BJ (cell line): ENCODE measurements at regions not wholly inside any gene's neighbourhood (a gene's known extent, or its start where the extent isn't known, plus 50 kb on each side); places are given as distances from the start of the nearest gene placed in this dataset.
"Not testable (repeated sequence)": the region's sequence is repeated elsewhere in the genome, so short reads cannot be mapped to it uniquely, and the experiment has no call there.

ENCODE experiments used
- CTCF ChIA-PET: fragments of 350-600 bp; formaldehyde crosslinking; extraction: SDS; loops from one replicate; lab custom pipeline; 2021; ENCODE audit warnings: antibody characterized with exemption, inconsistent platforms; lab: Yijun Ruan, JAX
- POLR2A ChIA-PET: fragments of 300-600 bp; sonication (Branson Sonifier 250); formaldehyde crosslinking; extraction: SDS; loops from one replicate; lab custom pipeline; 2021; ENCODE audit warnings: antibody characterized with exemption; lab: Charles Lee
- DNase-seq: peaks from one replicate; pipeline ENCODE4 v3.0.0-alpha.2; 2011; ENCODE audit warnings: low read depth
- H3K27me3 ChIP-seq: 2 replicates; pipeline ENCODE4 v1.6.0; 2011; ENCODE audit warnings: low read length; ENCODE audit not compliant: control insufficient read depth, insufficient read depth
- H3K36me3 ChIP-seq: 2 replicates; pipeline ENCODE4 v1.5.1; 2011; ENCODE audit warnings: low read length; ENCODE audit not compliant: control insufficient read depth, insufficient read depth
- H3K4me3 ChIP-seq: 2 replicates; pipeline ENCODE4 v1.5.1; 2011; ENCODE audit warnings: low read depth, mild to moderate bottlenecking, control low read depth, low read length
- CTCF ChIP-seq: IDR thresholded peaks from 2 replicates; pipeline ENCODE4 v1.5.1; 2011; ENCODE audit warnings: low read depth, mild to moderate bottlenecking, control low read depth, inconsistent platforms, low read length, moderate library complexity; ENCODE audit not compliant: insufficient read depth

DNA sequence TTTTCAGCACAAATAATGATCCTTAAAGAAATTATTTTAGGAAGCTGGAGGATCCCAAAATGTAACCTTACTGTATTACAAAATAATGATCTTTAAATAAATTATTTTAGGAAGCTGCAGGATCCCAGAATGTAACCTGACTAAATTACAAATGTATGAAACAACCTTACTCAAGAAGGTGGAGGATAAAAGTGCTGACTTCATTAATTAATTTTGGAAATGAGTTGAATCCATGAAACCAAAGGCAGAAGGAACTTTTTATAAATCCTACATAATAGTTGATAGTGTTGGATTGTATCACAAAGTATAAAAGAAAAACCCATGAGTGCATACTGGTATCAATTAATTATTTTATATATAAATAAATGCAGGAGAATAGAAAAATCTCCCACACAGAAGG lies 859.9 kb downstream of the KCNJ2 start:
- ChIA-PET POLR2A (no interaction called here), CTCF (no interaction called here)
- no peak for TF ChIP-seq CTCF
- no peaks in the 10 kb centered on the region for H3K36me3 ChIP-seq
- no peaks in the 10 kb centered on the region for H3K27me3 ChIP-seq
- no peak for DNase-seq
- no peak overlapping the region for H3K4me3 ChIP-seq

GRCh38 chr17:71031286-71031685 lies 862.0 kb downstream of the KCNJ2 start:
- DNase-seq, H3K27me3 ChIP-seq, H3K36me3 ChIP-seq, CTCF ChIA-PET, H3K4me3 ChIP-seq, POLR2A ChIA-PET: not testable (repeated sequence)

DNA sequence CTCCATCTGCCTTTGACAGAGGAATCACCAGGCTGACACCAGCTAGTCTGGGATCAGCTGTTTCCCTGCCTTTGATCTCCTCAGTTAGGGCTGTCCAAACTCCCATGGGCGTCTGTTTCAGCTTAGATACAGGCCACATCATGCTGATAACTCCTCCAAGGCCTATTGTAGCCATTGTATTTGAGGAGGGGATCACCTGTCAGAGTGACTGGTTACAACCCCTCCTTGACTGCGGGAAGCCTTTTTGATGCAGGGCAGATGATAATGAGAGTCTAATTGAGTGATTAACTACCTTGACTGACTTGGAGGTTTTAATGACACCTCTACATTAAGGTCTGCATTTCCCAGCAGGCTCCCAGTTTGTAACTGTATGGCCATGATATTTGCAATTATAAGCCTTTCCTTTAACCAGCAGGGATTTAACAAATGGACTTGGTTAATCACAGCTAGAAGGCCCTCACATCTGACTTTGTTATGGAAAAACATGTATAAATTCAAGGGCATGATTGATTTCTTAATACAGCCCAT lies 863.5 kb downstream of the KCNJ2 start:
- ChIA-PET CTCF (no interaction called here), POLR2A (no interaction called here)
- H3K36me3 ChIP-seq: no peaks in the 10 kb centered on the region
- no peak for TF ChIP-seq CTCF
- no peak overlapping the region for H3K4me3 ChIP-seq
- no peak for DNase-seq
- H3K27me3 ChIP-seq: no peaks in the 10 kb centered on the region

DNA sequence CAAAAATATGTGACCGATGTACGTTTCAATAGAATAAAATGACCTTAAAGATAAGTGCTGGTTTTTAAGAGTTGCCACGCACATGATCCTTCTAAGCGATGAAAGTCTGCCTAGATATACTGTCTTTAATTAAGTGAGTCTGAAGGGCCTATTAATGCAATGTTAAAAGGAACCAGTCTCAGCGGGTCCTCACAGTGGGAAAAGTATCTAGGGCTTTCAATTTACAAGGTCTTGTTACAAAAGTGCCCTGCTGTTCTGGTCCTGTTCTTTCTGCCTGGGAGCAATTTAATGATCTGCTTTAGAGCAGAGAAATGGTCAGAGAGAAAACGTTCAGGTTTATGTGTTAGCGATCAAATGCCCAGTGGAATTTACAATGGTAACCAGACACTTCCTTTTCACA lies 864.0 kb downstream of the KCNJ2 start:
- H3K36me3 ChIP-seq: no peaks in the 10 kb centered on the region
- POLR2A ChIA-PET: no interaction called here
- CTCF ChIA-PET: interaction anchor here (0.6 kb wide), 1 partner anchor 424 kb away, joined by 3 read pairs; no protein-coding TSS in a partner anchor
- no peak for DNase-seq
- H3K27me3 ChIP-seq: no peaks in the 10 kb centered on the region
- TF ChIP-seq CTCF: no peak
- H3K4me3 ChIP-seq: no peak overlapping the region

GRCh38 chr17:71035226-71035625 lies 865.9 kb downstream of the KCNJ2 start:
- Histone ChIP-seq H3K4me3 (no peak overlapping the region), H3K36me3 (no peaks in the 10 kb centered on the region), H3K27me3 (no peaks in the 10 kb centered on the region)
- DNase-seq: no peak
- ChIA-PET POLR2A (no interaction called here), CTCF (no interaction called here)
- TF ChIP-seq CTCF: no peak

- H3K27me3 ChIP-seq: no peaks in the 10 kb centered on the region
- no peak for DNase-seq
- H3K36me3 ChIP-seq: no peaks in the 10 kb centered on the region
- POLR2A ChIA-PET: no interaction called here
- CTCF ChIA-PET: no interaction called here
- H3K4me3 ChIP-seq: no peak overlapping the region
- no peak for TF ChIP-seq CTCF
These were observed 868.1 kb downstream of the KCNJ2 start for GRCh38 chr17:71037386-71037785.
